Kidney epithelial cell (primary cell): ENCODE measurements at regions not wholly inside any gene's neighbourhood (a gene's known extent, or its start where the extent isn't known, plus 50 kb on each side); places are given as distances from the start of the nearest gene placed in this dataset.
"Not testable (repeated sequence)": the region's sequence is repeated elsewhere in the genome, so short reads cannot be mapped to it uniquely, and the experiment has no call there.

Source experiments
- DNase-seq: peaks from one replicate; pipeline ENCODE4 v3.0.0-alpha.2; 2010; ENCODE audit warnings: low read depth
- H3K27me3 ChIP-seq: 2 replicates; pipeline ENCODE4 v1.6.0; 2011; ENCODE audit warnings: low read length; ENCODE audit not compliant: control insufficient read depth, insufficient read depth
- H3K36me3 ChIP-seq: 2 replicates; pipeline ENCODE4 v1.5.1; 2011; ENCODE audit warnings: low read length; ENCODE audit not compliant: control insufficient read depth, insufficient read depth
- H3K4me3 ChIP-seq: 2 replicates; pipeline ENCODE4 v1.5.1; 2011; ENCODE audit warnings: low read depth, mild to moderate bottlenecking, control low read depth, low read length
- TF ChIP-seq, protein P1 (sequence below): IDR thresholded peaks from 2 replicates; pipeline ENCODE4 v1.5.1; 2011; ENCODE audit warnings: mild to moderate bottlenecking, moderate library complexity, low read length, control low read depth, inconsistent platforms; ENCODE audit not compliant: insufficient read depth, poor library complexity, severe bottlenecking

DNA sequence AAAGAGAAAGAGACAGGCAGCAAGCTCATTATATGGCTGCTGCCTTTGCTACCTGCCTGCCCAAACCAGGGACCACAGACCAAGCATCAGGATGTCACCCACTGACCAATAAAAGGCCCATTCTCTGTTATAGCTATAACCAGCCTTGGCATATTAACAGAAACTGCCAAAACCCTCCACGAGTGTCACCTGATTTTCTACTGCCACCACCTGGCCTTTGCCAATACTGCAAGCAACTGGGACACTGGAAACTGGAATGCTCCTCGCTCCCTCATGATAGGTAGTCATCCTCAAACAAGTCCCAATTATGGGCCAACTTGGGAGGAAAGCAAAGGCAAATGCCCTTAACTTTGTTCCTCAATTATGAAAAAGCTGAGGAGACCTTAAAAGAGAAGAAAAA is 76.0 kb downstream of the SPIN4 start:
- TF ChIP-seq, protein P1, sequence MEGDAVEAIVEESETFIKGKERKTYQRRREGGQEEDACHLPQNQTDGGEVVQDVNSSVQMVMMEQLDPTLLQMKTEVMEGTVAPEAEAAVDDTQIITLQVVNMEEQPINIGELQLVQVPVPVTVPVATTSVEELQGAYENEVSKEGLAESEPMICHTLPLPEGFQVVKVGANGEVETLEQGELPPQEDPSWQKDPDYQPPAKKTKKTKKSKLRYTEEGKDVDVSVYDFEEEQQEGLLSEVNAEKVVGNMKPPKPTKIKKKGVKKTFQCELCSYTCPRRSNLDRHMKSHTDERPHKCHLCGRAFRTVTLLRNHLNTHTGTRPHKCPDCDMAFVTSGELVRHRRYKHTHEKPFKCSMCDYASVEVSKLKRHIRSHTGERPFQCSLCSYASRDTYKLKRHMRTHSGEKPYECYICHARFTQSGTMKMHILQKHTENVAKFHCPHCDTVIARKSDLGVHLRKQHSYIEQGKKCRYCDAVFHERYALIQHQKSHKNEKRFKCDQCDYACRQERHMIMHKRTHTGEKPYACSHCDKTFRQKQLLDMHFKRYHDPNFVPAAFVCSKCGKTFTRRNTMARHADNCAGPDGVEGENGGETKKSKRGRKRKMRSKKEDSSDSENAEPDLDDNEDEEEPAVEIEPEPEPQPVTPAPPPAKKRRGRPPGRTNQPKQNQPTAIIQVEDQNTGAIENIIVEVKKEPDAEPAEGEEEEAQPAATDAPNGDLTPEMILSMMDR, result peak; percentile 22
- DNase-seq, result no peak
- Histone ChIP-seq H3K4me3 (no peak overlapping the region), H3K27me3 (no peaks in the 10 kb centered on the region), H3K36me3 (no peaks in the 10 kb centered on the region)

DNA sequence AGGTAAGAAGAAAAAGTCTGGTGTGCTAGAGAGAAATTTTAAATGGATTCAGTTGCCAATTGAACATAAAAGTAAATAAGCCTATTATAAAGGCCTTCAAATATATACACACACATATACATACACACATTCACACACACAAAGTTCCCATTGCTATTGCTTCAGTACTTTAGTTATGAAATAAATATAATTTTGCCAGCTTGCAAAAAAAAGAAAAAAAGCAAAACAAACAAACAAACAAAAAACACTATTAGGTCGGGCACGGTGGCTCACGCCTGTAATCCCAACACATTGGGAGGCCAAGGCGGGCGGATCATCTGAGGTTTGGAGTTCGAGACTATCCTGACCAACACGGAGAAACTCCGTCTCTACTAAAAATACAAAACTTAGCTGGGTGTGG is 80.3 kb downstream of the SPIN4 start:
- TF ChIP-seq, protein P1, result no peak
- no peaks in the 10 kb centered on the region for H3K36me3 ChIP-seq
- DNase-seq, result no peak

DNA sequence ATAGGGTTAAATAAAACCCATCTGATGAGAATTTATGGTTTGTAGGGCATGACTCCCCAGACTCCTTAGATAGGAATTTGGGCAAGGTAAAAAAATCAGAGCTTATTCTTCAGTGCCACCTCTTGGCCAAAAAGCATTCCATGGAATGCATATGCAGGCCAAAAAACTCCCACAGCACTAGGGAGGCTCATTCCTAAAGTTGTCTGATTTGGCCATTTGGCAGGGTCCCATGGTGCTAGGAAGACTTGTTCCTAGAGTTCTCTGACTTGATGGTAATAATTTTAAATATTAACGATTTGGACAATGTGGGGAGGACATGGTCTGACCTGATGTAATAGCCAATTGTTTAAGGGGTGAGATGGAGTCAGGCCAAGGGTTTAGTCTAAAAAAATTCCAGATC is 93.0 kb downstream of the SPIN4 start:
- Histone ChIP-seq H3K36me3 (no peaks in the 10 kb centered on the region), H3K4me3 (no peak overlapping the region), H3K27me3 (no peaks in the 10 kb centered on the region)
- TF ChIP-seq, protein P1, result no peak
- DNase-seq, result no peak

More for the DNA sequence above, 80.3 kb downstream of the SPIN4 start:
- Histone ChIP-seq H3K4me3 (no peak overlapping the region), H3K27me3 (no peaks in the 10 kb centered on the region)

DNA sequence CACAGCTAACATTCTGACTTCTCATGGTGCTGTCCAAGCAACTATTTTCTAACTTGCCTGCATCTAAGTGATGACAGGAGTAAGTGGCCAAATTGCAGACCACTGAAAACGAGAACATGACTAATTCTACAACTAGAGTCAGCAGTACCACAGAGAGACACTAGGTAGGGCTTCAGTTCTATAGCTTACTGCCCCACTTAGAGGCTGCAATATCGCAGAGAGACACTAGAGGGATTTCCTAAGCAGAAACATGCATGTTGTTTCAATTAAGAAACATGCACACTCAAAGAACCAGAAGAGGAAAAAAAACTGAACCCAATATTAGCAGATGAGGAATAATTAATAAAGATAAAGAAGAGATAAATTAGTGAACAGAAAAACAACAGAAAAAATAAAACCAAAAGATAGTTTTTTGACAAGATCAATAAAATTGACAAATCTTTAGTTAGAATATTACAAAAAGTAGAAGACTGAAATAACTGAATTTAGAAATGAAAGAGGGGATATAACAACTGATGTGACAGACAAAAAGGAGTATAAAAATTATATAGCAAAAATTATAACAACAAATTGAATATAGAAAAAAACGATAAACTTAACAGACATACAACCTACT is 100.8 kb downstream of the SPIN4 start:
- Histone ChIP-seq H3K4me3 (no peak overlapping the region), H3K27me3 (no peaks in the 10 kb centered on the region), H3K36me3 (no peaks in the 10 kb centered on the region)
- DNase-seq, result peak; percentile 9
- TF ChIP-seq, protein P1, result peak; percentile 85

DNA sequence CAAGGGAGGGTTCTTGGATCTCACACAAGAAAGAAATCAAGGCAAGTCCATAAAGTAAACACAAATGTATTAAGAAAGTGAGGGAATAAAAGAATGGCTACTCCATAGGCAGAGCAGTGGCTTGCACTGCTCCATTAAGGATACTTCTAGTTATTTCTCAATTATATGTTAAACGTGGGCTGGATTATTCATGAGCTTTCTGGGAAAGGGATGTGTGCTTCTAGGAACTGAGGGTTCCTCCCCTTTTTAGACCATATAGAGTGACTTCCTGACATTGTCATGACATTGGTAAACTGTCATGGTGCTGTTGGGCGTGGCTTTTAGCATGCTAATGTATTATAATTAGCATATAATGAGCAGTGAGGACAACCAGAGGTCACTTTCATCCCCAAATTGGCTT is 108.4 kb downstream of the SPIN4 start:
- not testable (repeated sequence) for H3K4me3 ChIP-seq, H3K36me3 ChIP-seq, H3K27me3 ChIP-seq, DNase-seq

DNA sequence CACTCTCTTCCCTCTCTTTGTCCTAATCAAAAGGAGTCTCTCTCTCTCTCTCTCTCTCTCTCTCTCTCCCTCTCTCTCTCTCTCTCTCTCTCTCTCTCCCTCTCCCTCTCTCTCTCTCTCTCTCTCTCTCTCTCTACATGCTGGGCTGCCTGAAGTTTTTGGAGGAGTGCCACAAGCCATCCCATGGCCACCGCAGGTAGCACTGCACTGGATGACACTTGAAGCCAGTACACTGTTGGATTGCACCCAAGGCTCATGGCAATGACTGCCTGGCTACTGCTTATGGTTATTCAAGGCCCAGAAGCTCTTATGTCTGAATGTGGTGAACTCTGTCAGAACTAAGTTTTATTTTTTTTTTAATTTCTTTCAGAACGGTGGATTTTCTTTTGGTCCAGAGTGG is 115.2 kb downstream of the SPIN4 start:
- H3K4me3 ChIP-seq, H3K36me3 ChIP-seq, H3K27me3 ChIP-seq, DNase-seq: not testable (repeated sequence)

DNA sequence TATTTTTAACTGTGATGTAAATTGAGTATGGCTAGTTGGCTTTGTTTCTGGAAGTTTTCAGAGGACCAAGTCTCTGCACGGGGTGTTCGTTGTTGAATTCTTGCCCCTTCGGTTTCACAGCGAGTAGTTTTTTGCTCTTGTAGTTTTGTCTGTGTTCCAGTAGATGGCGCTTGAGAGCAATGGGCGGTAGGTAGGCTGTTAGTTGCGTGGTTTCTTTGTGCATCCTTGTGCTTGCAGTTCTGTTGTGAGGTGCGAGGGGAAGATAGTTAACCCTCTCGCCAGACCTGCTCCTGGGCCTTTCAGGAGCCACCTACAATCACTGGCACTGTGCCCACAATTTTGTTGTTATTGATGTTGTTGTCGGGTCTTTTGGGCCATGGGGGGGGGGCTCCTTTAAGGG is 118.1 kb downstream of the SPIN4 start:
- H3K27me3 ChIP-seq, H3K4me3 ChIP-seq, DNase-seq, H3K36me3 ChIP-seq: not testable (repeated sequence)

DNA sequence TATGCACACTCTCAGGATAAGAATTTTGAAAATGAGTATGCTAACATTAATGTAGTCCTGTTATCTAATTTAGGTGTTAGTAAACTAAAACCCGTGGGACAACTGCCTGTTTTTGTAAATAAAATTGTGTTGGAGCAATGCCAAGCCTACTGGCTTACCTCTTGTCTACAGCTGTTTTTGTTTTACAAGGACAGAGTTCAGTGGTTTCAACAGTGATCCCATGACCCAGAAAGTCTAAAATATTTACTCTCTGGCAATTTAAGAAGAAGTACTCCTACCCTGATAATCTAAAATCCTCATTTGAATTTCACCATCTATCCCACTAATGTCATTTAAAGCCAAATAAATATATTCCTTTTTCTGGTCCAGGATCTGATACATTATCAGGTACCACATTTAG is 132.9 kb downstream of the SPIN4 start:
- not testable (repeated sequence) for H3K4me3 ChIP-seq, H3K36me3 ChIP-seq, H3K27me3 ChIP-seq, DNase-seq

DNA sequence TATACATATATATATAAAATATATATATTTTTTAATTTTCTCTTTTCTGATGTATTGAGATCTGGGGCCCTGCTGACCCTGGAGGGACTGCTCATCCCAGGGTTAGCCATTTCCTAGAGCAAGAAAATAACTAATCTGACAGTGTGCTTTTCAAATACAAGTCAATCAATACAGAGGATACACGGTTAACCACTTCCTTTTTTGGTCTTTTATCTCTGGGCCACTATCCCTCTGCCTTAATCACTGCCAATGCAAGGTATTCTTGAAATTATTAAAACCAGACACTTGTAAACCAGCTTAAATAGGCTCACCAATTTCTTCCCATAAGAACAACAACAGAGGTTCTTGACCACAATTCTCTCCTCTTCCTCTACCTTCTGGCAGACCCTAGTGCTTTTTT is 133.6 kb downstream of the SPIN4 start:
- not testable (repeated sequence) for H3K27me3 ChIP-seq, H3K4me3 ChIP-seq, H3K36me3 ChIP-seq, DNase-seq

DNA sequence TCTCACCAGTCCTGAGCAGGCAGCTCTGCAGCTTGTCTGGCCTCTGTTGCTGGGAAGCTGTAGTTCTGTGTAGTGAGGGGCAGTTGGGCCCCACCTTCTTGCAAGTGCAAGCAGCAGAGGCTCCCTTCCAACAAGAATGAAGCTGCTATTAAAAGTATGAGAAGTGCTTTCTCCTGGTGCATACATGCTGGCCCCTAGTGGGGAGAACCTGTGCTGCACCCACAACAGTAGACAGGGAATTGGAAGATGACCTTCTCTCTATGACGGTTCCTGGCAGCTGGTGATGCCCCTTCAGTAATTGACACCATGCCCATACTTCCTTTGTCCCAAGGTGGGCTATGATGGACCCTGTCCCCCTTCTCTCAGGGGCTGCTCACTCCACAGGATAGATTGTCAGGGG is 141.5 kb downstream of the SPIN4 start:
- H3K36me3 ChIP-seq, DNase-seq, H3K4me3 ChIP-seq, H3K27me3 ChIP-seq: not testable (repeated sequence)

DNA sequence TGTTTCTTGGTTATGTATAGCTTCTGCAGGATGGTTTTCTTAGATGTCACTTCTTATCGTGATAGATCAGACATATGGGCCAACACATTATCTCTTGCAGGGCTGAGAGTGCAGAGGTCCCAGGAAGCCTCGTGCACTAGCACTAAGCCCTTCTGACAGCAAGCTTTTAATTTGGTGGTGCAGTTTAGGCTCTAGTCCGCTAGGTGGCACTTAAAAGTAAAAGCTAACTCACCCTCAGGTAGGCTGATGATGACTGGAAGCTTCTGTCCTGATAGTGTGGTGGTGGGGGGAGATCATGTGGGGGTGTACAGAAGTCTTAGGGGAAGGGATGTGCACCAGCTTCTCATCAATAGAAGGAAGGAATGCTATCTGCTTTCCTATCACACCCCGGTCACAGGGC is 142.0 kb downstream of the SPIN4 start:
- not testable (repeated sequence) for H3K4me3 ChIP-seq, H3K36me3 ChIP-seq, H3K27me3 ChIP-seq, DNase-seq
